A673 (cell line): ENCODE measurements at regions not wholly inside any gene's neighbourhood (a gene's known extent, or its start where the extent isn't known, plus 50 kb on each side); places are given as distances from the start of the nearest gene placed in this dataset.

ENCODE experiments used
- BruUV-seq: library from RNA; stranded (reverse); fragments of 400-500 nt; replicated peaks from 2 replicates; lab custom pipeline; 2021; lab: Mats Ljungman, UMichigan
- CTCF ChIA-PET: fragments of 300-600 bp; sonication (Branson Sonifier 250); formaldehyde crosslinking; loops from one replicate; lab custom pipeline; 2022; ENCODE audit warnings: antibody characterized with exemption; lab: Charles Lee
- POLR2A ChIA-PET: fragments of 300-600 bp; sonication (Branson Sonifier 250); formaldehyde crosslinking; loops from one replicate; lab custom pipeline; 2022; ENCODE audit warnings: antibody characterized with exemption; ENCODE audit not compliant: low non-redundant PET; lab: Charles Lee
- DNase-seq: peaks from one replicate; pipeline ENCODE4 v3.0.0-alpha.2; 2015; ENCODE audit warnings: low spot score
- H3K27ac ChIP-seq: fragments of 200-600 bp; sonication (generic); 2 replicates; pipeline ENCODE4 v1.5.1; 2016; ENCODE audit warnings: mixed run types, low read depth, mild to moderate bottlenecking, mixed read lengths, antibody characterized with exemption, low read length; ENCODE audit not compliant: poor library complexity, severe bottlenecking
- H3K27me3 ChIP-seq: fragments of 200-600 bp; sonication (generic); replicated peaks from 2 replicates; pipeline ENCODE4 v1.6.1; 2017; ENCODE audit warnings: mixed run types, low read depth, mild to moderate bottlenecking, mixed read lengths, antibody characterized with exemption, low read length; ENCODE audit not compliant: insufficient read depth, poor library complexity
- H3K36me3 ChIP-seq: fragments of 200-600 bp; sonication (generic); 2 replicates; pipeline ENCODE4 v1.6.1; 2016; ENCODE audit warnings: mixed run types, mild to moderate bottlenecking, mixed read lengths, antibody characterized with exemption, low read length; ENCODE audit not compliant: insufficient read depth, poor library complexity, severe bottlenecking
- H3K4me1 ChIP-seq: fragments of 200-600 bp; sonication (generic); 2 replicates; pipeline ENCODE4 v1.6.1; 2017; ENCODE audit warnings: mixed run types, mild to moderate bottlenecking, mixed read lengths, antibody characterized with exemption, low read length; ENCODE audit not compliant: insufficient read depth, poor library complexity, severe bottlenecking
- H3K4me3 ChIP-seq: fragments of 200-600 bp; sonication (generic); 2 replicates; pipeline ENCODE4 v1.5.1; 2016; ENCODE audit warnings: low read depth, mixed run types, mild to moderate bottlenecking, mixed read lengths, low read length; ENCODE audit not compliant: poor library complexity, severe bottlenecking
- H3K9me3 ChIP-seq: fragments of 200-600 bp; sonication (generic); 2 replicates; pipeline ENCODE4 v1.6.1; 2016; ENCODE audit warnings: mixed run types, low read depth, mild to moderate bottlenecking, mixed read lengths, antibody characterized with exemption, low read length; ENCODE audit not compliant: poor library complexity, severe bottlenecking
- CTCF ChIP-seq: fragments of 300-800, 200-600 bp; sonication (generic); conservative IDR thresholded peaks from 2 replicates; pipeline ENCODE4 v1.5.1; 2017; ENCODE audit warnings: low read depth, mild to moderate bottlenecking, antibody characterized with exemption, low read length, moderate library complexity, mixed read lengths
- EZH2 ChIP-seq: fragments of 200-600 bp; sonication (generic); IDR thresholded peaks from 2 replicates; pipeline ENCODE4 v1.6.1; 2017; ENCODE audit warnings: borderline replicate concordance, low read depth, mild to moderate bottlenecking, mixed read lengths, antibody characterized with exemption, low read length; ENCODE audit not compliant: poor library complexity, severe bottlenecking
- intact Hi-C: fragments of 100-400 bp; cut with micrococcal nuclease; formaldehyde crosslinking; loops from one replicate; pipeline ENCODE4 v1.10.0; 2022; ENCODE audit not compliant: unreplicated experiment

- H3K4me3 ChIP-seq: no peak overlapping the region
- CTCF ChIA-PET: no interaction called here
- no peaks in the 10 kb centered on the region for H3K9me3 ChIP-seq
- no peak for DNase-seq
- POLR2A ChIA-PET: no interaction called here
- H3K27ac ChIP-seq: no peak overlapping the region
- H3K4me1 ChIP-seq: no peaks in the 10 kb centered on the region
- TF ChIP-seq EZH2 (no peak), CTCF (no peak)
- H3K36me3 ChIP-seq: no peaks in the 10 kb centered on the region
- no peaks in the 10 kb centered on the region for H3K27me3 ChIP-seq
- BruUV-seq: no TSS peak
- intact Hi-C loops: no loop called here
Observed at GRCh38 chr21:23822760-23823159, 1784.5 kb downstream of the MRPL39 start.

- no peak for DNase-seq
- H3K4me3 ChIP-seq: no peak overlapping the region
- no peaks in the 10 kb centered on the region for H3K27me3 ChIP-seq
- intact Hi-C loops: no loop called here
- H3K27ac ChIP-seq: no peak overlapping the region
- no peak for TF ChIP-seq EZH2
- TF ChIP-seq CTCF: no peak
- no peaks in the 10 kb centered on the region for H3K36me3 ChIP-seq
- H3K4me1 ChIP-seq: no peaks in the 10 kb centered on the region
- ChIA-PET CTCF (no interaction called here), POLR2A (no interaction called here)
- BruUV-seq: no TSS peak
- no peaks in the 10 kb centered on the region for H3K9me3 ChIP-seq
Observed at GRCh38 chr21:23817337-23817736, 1789.9 kb downstream of the MRPL39 start.

- BruUV-seq: no TSS peak
- intact Hi-C loops: no loop called here
- no peaks in the 10 kb centered on the region for H3K27me3 ChIP-seq
- H3K4me1 ChIP-seq: no peaks in the 10 kb centered on the region
- H3K27ac ChIP-seq: no peak overlapping the region
- peaks cover 3% of the 10 kb centered on the region for H3K9me3 ChIP-seq
- POLR2A ChIA-PET: no interaction called here
- CTCF ChIA-PET: no interaction called here
- no peak overlapping the region for H3K4me3 ChIP-seq
- DNase-seq: no peak
- TF ChIP-seq CTCF (no peak), EZH2 (no peak)
- no peaks in the 10 kb centered on the region for H3K36me3 ChIP-seq
Observed at GRCh38 chr21:23812485-23812884, 1794.8 kb downstream of the MRPL39 start.
